ENCODE measurements at regions not wholly inside any gene's neighbourhood (a gene's known extent, or its start where the extent isn't known, plus 50 kb on each side); places are given as distances from the start of the nearest gene placed in this dataset.

- Histone ChIP-seq H2AK5ac (ENCODE audit: low read depth, low read length) (no peak overlapping the region), H2BK20ac (ENCODE audit: low read length) (no peak overlapping the region), H4K8ac (ENCODE audit: extremely low read depth, insufficient read depth, low read length) (no peak overlapping the region), H3K18ac (ENCODE audit: extremely low read depth, low read length) (peak overlapping the region; percentile 79), H3K36me3 (ENCODE audit: control insufficient read depth in 2 of 4, insufficient read depth in 4 of 4, low read length in 3 of 4) (no peaks in the 10 kb centered on the region), H3K4me1 (replicated peaks in 1 of 4; ENCODE audit: control insufficient read depth in 3 of 4, insufficient read depth in 4 of 4, low read length in 3 of 4) (peaks cover 2 to 7% (median 5%) of the 10 kb centered on the region in 4 experiments; a peak in 5 of 7 replicates), H3K4ac (replicated peaks; ENCODE audit: insufficient read length, low read depth, low read length) (no peak overlapping the region), H2BK5ac (ENCODE audit: low read depth, low read length) (no peak overlapping the region), H3K4me2 (ENCODE audit: insufficient read depth in 1 of 2, low read depth in 2 of 2, low read length in 2 of 2) (peak overlapping the region; percentile 21 to 61), H2BK120ac (replicated peaks; ENCODE audit: low read depth, low read length) (no peak overlapping the region), H2BK15ac (ENCODE audit: low read length) (no peak overlapping the region), H3K4me3 (ENCODE audit: extremely low read depth in 1 of 4, insufficient read depth in 2 of 4, low read depth in 3 of 4, low read length in 4 of 4) (peak overlapping the region; percentile 13 to 52 (median 31); a peak in 7 of 8 replicates), H3K14ac (ENCODE audit: insufficient read length) (no peak overlapping the region), H2AFZ (ENCODE audit: low read length) (peak overlapping the region; percentile 72), H4K20me1 (replicated peaks in 1 of 2; ENCODE audit: control insufficient read depth in 1 of 2, insufficient read depth in 2 of 2, low read length in 2 of 2) (no peaks in the 10 kb centered on the region), H3K79me2 (ENCODE audit: control insufficient read depth in 1 of 2, insufficient read depth in 2 of 2, low read length in 2 of 2) (no peaks in the 10 kb centered on the region), H4K5ac (ENCODE audit: insufficient read length, low read depth, low read length) (no peak overlapping the region), H3K27me3 (replicated peaks in 1 of 4; ENCODE audit: control insufficient read depth in 3 of 4, extremely low read depth in 1 of 4, insufficient read depth in 3 of 4, low read length in 3 of 4) (peaks cover 0 to 20% (median 9%) of the 10 kb centered on the region in 4 experiments; a peak in 6 of 7 replicates), H3K79me1 (ENCODE audit: low read depth, low read length) (no peaks in the 10 kb centered on the region), H2BK12ac (ENCODE audit: low read depth, low read length) (no peak overlapping the region), H3K23ac (ENCODE audit: insufficient read length) (no peak overlapping the region), H4K91ac (replicated peaks; ENCODE audit: insufficient read length, low read length) (no peak overlapping the region), H3K56ac (replicated peaks; ENCODE audit: insufficient read length, low read depth, low read length) (no peak overlapping the region), H3K23me2 (ENCODE audit: low read depth, low read length) (no peaks in the 10 kb centered on the region; the same call in 1 of the 2 replicates), H3K27ac (ENCODE audit: low read depth, low read length) (no peak overlapping the region), H3K9me3 (ENCODE audit: insufficient read depth in 2 of 2, low read depth in 1 of 2, low read length in 1 of 2) (no peaks in the 10 kb centered on the region; a peak in 2 of 4 replicates), H3K9ac (replicated peaks in 1 of 4; ENCODE audit: extremely low read depth in 1 of 4, low read depth in 3 of 4, low read length in 3 of 4) (no peak overlapping the region)
- ChIA-PET POLR2A (ENCODE audit: partially characterized antibody) (interaction anchor here (1.4 to 6.1 kb wide), 3 partner anchors 12 to 60 kb away, joined by 3 to 30 read pairs (median 5); no protein-coding TSS in a partner anchor), CTCF (ENCODE audit: partially characterized antibody) (interaction anchor here (0.7 to 4.6 kb wide), 25 partner anchors 9 to 193 kb away, joined by 3 to 35 read pairs (median 4); no protein-coding TSS in a partner anchor)
- FAIRE-seq, result no peak
- DNase-seq (ENCODE audit: low read depth in 1 of 2, low spot score in 2 of 2), result peak; percentile 76 to 95
- WGBS, 2 experiments (ENCODE audit: extremely low coverage in 1 of 2, insufficient coverage in 1 of 2, insufficient read length in 1 of 2, insufficient replicate concordance in 2 of 2, low coverage in 1 of 2, low lambda C conversion rate in 2 of 2, missing lambda C conversion rate in 1 of 2), result 10% methylated on average over 29 of the region's 49 CpGs; no CpG with 5 or more reads in 1 of the 2 experiments
- TF ChIP-seq BRCA1 (IDR thresholded peaks at IDR 0.05; ENCODE audit: low read depth, low read length), result no peak
- TF ChIP-seq ASH2L (IDR thresholded peaks at IDR 0.05; ENCODE audit: low read length), result peak; percentile 83
- peak; percentile 42; the same call in 1 of the 2 replicates for TF ChIP-seq PHF8 (conservative IDR thresholded peaks at IDR 0.05; ENCODE audit: low read depth, low read length)
- no peak for TF ChIP-seq KDM5A (IDR thresholded peaks at IDR 0.05; ENCODE audit: low read length)
- TF ChIP-seq BACH1 (IDR thresholded peaks at IDR 0.05; ENCODE audit: low read length), result peak; percentile 29; the same call in 1 of the 2 replicates
- peak; percentile 63; the same call in 1 of the 2 replicates for TF ChIP-seq SP4 (IDR thresholded peaks at IDR 0.05; ENCODE audit: low read length)
- peak; percentile 44; the same call in 1 of the 2 replicates for TF ChIP-seq TAF1 (IDR thresholded peaks at IDR 0.05; ENCODE audit: low read depth, low read length)
- peak; percentile 79; the same call in 1 of the 2 replicates for TF ChIP-seq KDM1A (IDR thresholded peaks at IDR 0.05; ENCODE audit: borderline replicate concordance, low read length)
- TF ChIP-seq MAFK (IDR thresholded peaks at IDR 0.05; ENCODE audit: low read depth, low read length), result no peak
- no peak for TF ChIP-seq ATF3 (IDR thresholded peaks at IDR 0.05; ENCODE audit: insufficient read depth, low read depth, low read length)
- TF ChIP-seq GTF2F1 (IDR thresholded peaks at IDR 0.05; ENCODE audit: borderline replicate concordance, low read depth, low read length), result peak; percentile 79
Observed at GRCh38 chr6:13873288-13874190, 51.2 kb upstream of the RNF182 start.
